Heart left ventricle (tissue), 16 donors: ENCODE measurements at regions not wholly inside any gene's neighbourhood (a gene's known extent, or its start where the extent isn't known, plus 50 kb on each side); places are given as distances from the start of the nearest gene placed in this dataset.
A peak's percentile ranks its signal among the peaks of the same experiment; 100 is the strongest.

ENCODE experiments used
- ATAC-seq, 4 donors: fragments of 200-7000 bp; cut with Tn5 transposase; one replicate each; pipeline ENCODE4 v1.9.1; 2020 to 2022; ENCODE audit warnings: moderate library complexity in 4 of 4, mild to moderate bottlenecking in 3 of 4, moderate number of reproducible peaks in 1 of 4
- DNase-seq, 5 donors: peaks; one replicate each; pipeline ENCODE4 v3.0.0-alpha.2; 2020
- H3K27ac ChIP-seq, 12 donors: fragments of 200-600 bp; sonication (generic) in 4 of 12; one replicate each; pipeline versions ENCODE4 v1.5.0 to v1.8.0; 2016 to 2022; ENCODE audit warnings: mild to moderate bottlenecking in 2 of 12
- H3K27me3 ChIP-seq, 9 donors: fragments of 200-600 bp; sonication (generic) in 2 of 9; one replicate each; pipeline versions ENCODE4 v1.5.1 to v1.8.0; 2016 to 2022; ENCODE audit warnings: mild to moderate bottlenecking in 3 of 9
- H3K36me3 ChIP-seq, 9 donors: fragments of 200-600 bp; sonication (generic) in 2 of 9; one replicate each; pipeline versions ENCODE4 v1.5.0 to v1.8.0; 2018 to 2022; ENCODE audit warnings: mild to moderate bottlenecking in 2 of 9
- H3K4me1 ChIP-seq, 12 donors: fragments of 200-600 bp; sonication (generic) in 4 of 12; one replicate each; pipeline versions ENCODE4 v1.5.0 to v1.8.0; 2016 to 2022; ENCODE audit warnings: mild to moderate bottlenecking in 3 of 12
- H3K4me3 ChIP-seq, 12 donors: fragments of 200-600 bp; sonication (generic) in 4 of 12; one replicate each; pipeline versions ENCODE4 v1.5.0 to v1.8.0; 2017 to 2022; ENCODE audit warnings: mild to moderate bottlenecking in 9 of 12, moderate library complexity in 4 of 12
- H3K9me3 ChIP-seq, 12 donors: fragments of 200-600 bp; sonication (generic) in 4 of 12; one replicate each; pipeline versions ENCODE4 v1.5.0 to v1.8.0; 2016 to 2022; ENCODE audit warnings: mild to moderate bottlenecking in 1 of 12
- POLR2A ChIP-seq, 2 donors: fragments of 450-650 bp; IDR thresholded peaks; one replicate each; pipeline ENCODE4 v1.6.1; 2017; ENCODE audit warnings: antibody characterized with exemption in 2 of 2, mild to moderate bottlenecking in 2 of 2, moderate library complexity in 2 of 2
- WGBS, 4 donors: extraction: QIAGEN DNeasy Blood & Tissue Kit in 2 of 4; methylation state at CpG; one replicate each; pipeline versions ENCODE4 v1.1.5 to v1.1.7; 2013 to 2018; 5-methylcytosine and 5-hydroxymethylcytosine counted together
- intact Hi-C, 10 donors: fragments of 100-400 bp; cut with DNase I; formaldehyde crosslinking; loops; one replicate each; pipeline versions ENCODE4 v1.11.1 to v1.14.2; 2022
- TF ChIP-seq, protein P1 (sequence below), 12 donors: fragments of 200-600 bp; sonication (generic) in 4 of 12; IDR thresholded peaks; one replicate each; pipeline versions ENCODE4 v1.5.0 to v1.8.0; 2018 to 2022; ENCODE audit warnings: antibody characterized with exemption in 12 of 12, mild to moderate bottlenecking in 5 of 12
- donor health status: ischemic (EF 13 %, LVEDD 7.1; RV severe dilation, severe dysfunction).
- donor health status: healthy with polysubstance abuse.
- donor health status: DM: no; HTN: yes; CAD: no.
- donor health status: DM: no; HTN: no; CAD: no.
- donor health status: ischemic (EF 25% LVEDD 6.9; RV normal size, moderate dysfunction).
- donor health status: ischemic (EF 25% LVEDD 5.7; RV mildly dilated, moderate dysfunction).
- donor health status: healthy.
- donor health status: DM: yes; HTN: yes; CAD: no.
- donor health status: ischemic (EF 35%, LVEDD 5.7; RV mildly dilated, moderate dysfunction).
- donor health status: nonischemic (EF 11% LVEDD 7.7; RV severe dilation, severe dysfunction).
- donor health status: DM: yes; HTN: yes; CAD: no.
- donor health status: PGD.
- donor health status: ischemic (EF 29% LVEDD 5.4; RV normal size, mild dysfunction).
- donor health status: nonischemic (EF 23%, LVEDD 6.1; RV moderate dilation, normal function).

- no peaks in the 10 kb centered on the region for H3K4me1 ChIP-seq
- intact Hi-C loops, result loop anchor here in 2 of 10 donors (5.0 to 10.0 kb wide), 2 partner anchors 91 to 94 kb away; no protein-coding TSS in a partner anchor
- no peak for DNase-seq
- H3K27ac ChIP-seq, result no peak overlapping the region
- H3K4me3 ChIP-seq, result no peak overlapping the region
- ATAC-seq, result no peak
- TF ChIP-seq POLR2A (IDR thresholded peaks at IDR 0.05), result no peak
- TF ChIP-seq, protein P1, sequence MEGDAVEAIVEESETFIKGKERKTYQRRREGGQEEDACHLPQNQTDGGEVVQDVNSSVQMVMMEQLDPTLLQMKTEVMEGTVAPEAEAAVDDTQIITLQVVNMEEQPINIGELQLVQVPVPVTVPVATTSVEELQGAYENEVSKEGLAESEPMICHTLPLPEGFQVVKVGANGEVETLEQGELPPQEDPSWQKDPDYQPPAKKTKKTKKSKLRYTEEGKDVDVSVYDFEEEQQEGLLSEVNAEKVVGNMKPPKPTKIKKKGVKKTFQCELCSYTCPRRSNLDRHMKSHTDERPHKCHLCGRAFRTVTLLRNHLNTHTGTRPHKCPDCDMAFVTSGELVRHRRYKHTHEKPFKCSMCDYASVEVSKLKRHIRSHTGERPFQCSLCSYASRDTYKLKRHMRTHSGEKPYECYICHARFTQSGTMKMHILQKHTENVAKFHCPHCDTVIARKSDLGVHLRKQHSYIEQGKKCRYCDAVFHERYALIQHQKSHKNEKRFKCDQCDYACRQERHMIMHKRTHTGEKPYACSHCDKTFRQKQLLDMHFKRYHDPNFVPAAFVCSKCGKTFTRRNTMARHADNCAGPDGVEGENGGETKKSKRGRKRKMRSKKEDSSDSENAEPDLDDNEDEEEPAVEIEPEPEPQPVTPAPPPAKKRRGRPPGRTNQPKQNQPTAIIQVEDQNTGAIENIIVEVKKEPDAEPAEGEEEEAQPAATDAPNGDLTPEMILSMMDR (IDR thresholded peaks at IDR 0.05), result no peak
- H3K36me3 ChIP-seq, result no peaks in the 10 kb centered on the region
- peaks cover 0 to 27% (median 3%) of the 10 kb centered on the region in 9 donors for H3K27me3 ChIP-seq
- no peaks in the 10 kb centered on the region for H3K9me3 ChIP-seq
- 78 to 90% (median 81%) methylated on average over 6 of the region's 6 CpGs for WGBS, 4 donors
These were observed 230.4 kb upstream of the PDE10A start for GRCh38 chr6:165893431-165893830.

DNA sequence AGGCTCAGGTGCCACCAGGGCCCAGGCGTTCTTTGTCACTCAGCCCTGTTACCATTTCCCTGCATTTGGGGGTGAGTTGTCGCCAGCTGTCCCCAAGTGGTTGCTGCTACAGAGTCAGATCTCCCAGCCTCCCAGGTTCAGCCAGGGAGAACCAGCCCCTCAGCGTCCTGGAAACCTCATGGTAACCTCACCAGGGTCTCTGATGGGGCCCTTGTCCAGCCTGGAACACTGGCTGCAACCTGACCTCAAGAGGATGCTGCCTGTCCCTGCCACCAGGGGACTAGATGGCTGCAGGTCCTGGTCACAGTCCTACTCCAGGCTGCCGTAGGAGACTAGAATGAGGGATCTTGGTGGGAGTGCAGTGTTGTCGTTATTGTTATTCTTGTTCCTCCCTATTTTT lies 228.3 kb upstream of the PDE10A start:
- intact Hi-C loops, result loop anchor here in 4 of 10 donors (2.0 to 10.0 kb wide), 4 partner anchors 93 to 213 kb away; no protein-coding TSS in a partner anchor
- WGBS, 4 donors, result 78 to 89% (median 81%) methylated on average over 5 of the region's 5 CpGs
- Histone ChIP-seq H3K27me3 (peaks cover 0 to 24% (median 3%) of the 10 kb centered on the region in 9 donors), H3K4me3 (no peak overlapping the region), H3K9me3 (peaks cover 0 to 11% (median 0%) of the 10 kb centered on the region in 12 donors), H3K36me3 (no peaks in the 10 kb centered on the region), H3K27ac (no peak overlapping the region), H3K4me1 (no peaks in the 10 kb centered on the region)
- ATAC-seq (no peak), DNase-seq (no peak)
- TF ChIP-seq POLR2A (IDR thresholded peaks at IDR 0.05), result no peak
- TF ChIP-seq, protein P1 (IDR thresholded peaks at IDR 0.05), result no peak

GRCh38 chr6:165890404-165890735 lies 227.3 kb upstream of the PDE10A start:
- no peaks in the 10 kb centered on the region for H3K36me3 ChIP-seq
- 41 to 48% (median 43%) methylated on average over 9 of the region's 9 CpGs for WGBS, 4 donors
- H3K27me3 ChIP-seq, result peaks cover 0 to 24% (median 3%) of the 10 kb centered on the region in 9 donors
- intact Hi-C loops, result loop anchor here in 4 of 10 donors (2.0 to 10.0 kb wide), 4 partner anchors 94 to 214 kb away; no protein-coding TSS in a partner anchor
- TF ChIP-seq POLR2A (IDR thresholded peaks at IDR 0.05), result no peak
- TF ChIP-seq, protein P1 (IDR thresholded peaks at IDR 0.05), result peak in 1 of 12 donors; percentile 12
- H3K4me1 ChIP-seq, result no peaks in the 10 kb centered on the region
- no peak for DNase-seq
- ATAC-seq, result no peak
- no peak overlapping the region for H3K4me3 ChIP-seq
- no peak overlapping the region for H3K27ac ChIP-seq
- peaks cover 0 to 12% (median 0%) of the 10 kb centered on the region in 12 donors for H3K9me3 ChIP-seq

GRCh38 chr6:165889636-165890403 lies 226.8 kb upstream of the PDE10A start:
- H3K4me1 ChIP-seq, result no peaks in the 10 kb centered on the region
- no peak for DNase-seq
- peak in 3 of 4 donors; percentile 47 to 82 (median 48) for ATAC-seq
- H3K27me3 ChIP-seq, result peaks cover 0 to 24% (median 3%) of the 10 kb centered on the region in 9 donors
- intact Hi-C loops, result loop anchor here in 5 of 10 donors (2.0 to 10.0 kb wide), 5 partner anchors 95 to 512 kb away; no protein-coding TSS in a partner anchor
- peaks cover 0 to 12% (median 0%) of the 10 kb centered on the region in 12 donors for H3K9me3 ChIP-seq
- H3K36me3 ChIP-seq, result no peaks in the 10 kb centered on the region
- H3K27ac ChIP-seq, result no peak overlapping the region
- H3K4me3 ChIP-seq, result no peak overlapping the region
- 9 to 17% (median 15%) methylated on average over 7 of the region's 7 CpGs for WGBS, 4 donors
- no peak for TF ChIP-seq POLR2A (IDR thresholded peaks at IDR 0.05)
- TF ChIP-seq, protein P1 (IDR thresholded peaks at IDR 0.05), result peak; percentile 25 to 68 (median 54)
